H9 (cell line): ENCODE measurements at regions not wholly inside any gene's neighbourhood (a gene's known extent, or its start where the extent isn't known, plus 50 kb on each side); places are given as distances from the start of the nearest gene placed in this dataset.

Experiments
- DNase-seq: peaks from one replicate; pipeline ENCODE4 v3.0.0-alpha.2; 2017
- H2AFZ ChIP-seq: one replicate; pipeline ENCODE4 v1.6.1; 2013; ENCODE audit warnings: mild to moderate bottlenecking, low read length, control low read depth, moderate library complexity
- H2AK5ac ChIP-seq: 2 replicates; pipeline ENCODE4 v1.6.1; 2013; ENCODE audit warnings: low read length, control low read depth, mixed read lengths; ENCODE audit not compliant: insufficient read length
- H2BK120ac ChIP-seq: one replicate; pipeline ENCODE4 v1.6.1; 2013; ENCODE audit warnings: low read depth, mild to moderate bottlenecking, low read length, control low read depth, inconsistent platforms; ENCODE audit not compliant: poor library complexity, severe bottlenecking
- H2BK12ac ChIP-seq: 2 replicates; pipeline ENCODE4 v1.6.1; 2013; ENCODE audit warnings: low read length, control low read depth, mixed read lengths, low read depth; ENCODE audit not compliant: insufficient read length
- H2BK15ac ChIP-seq: 2 replicates; pipeline ENCODE4 v1.6.1; 2013; ENCODE audit warnings: low read depth, low read length, control low read depth
- H2BK20ac ChIP-seq: one replicate; pipeline ENCODE4 v1.6.1; 2013; ENCODE audit warnings: low read depth, mild to moderate bottlenecking, low read length, control low read depth, inconsistent platforms; ENCODE audit not compliant: poor library complexity, severe bottlenecking
- H2BK5ac ChIP-seq: 2 replicates; pipeline ENCODE4 v1.6.1; 2013; ENCODE audit warnings: low read length, control low read depth, mixed read lengths; ENCODE audit not compliant: insufficient read length
- H3K14ac ChIP-seq: 2 replicates; pipeline ENCODE4 v1.6.1; 2013; ENCODE audit warnings: low read length, control low read depth; ENCODE audit not compliant: insufficient read depth
- H3K18ac ChIP-seq: 2 replicates; pipeline ENCODE4 v1.6.1; 2013; ENCODE audit warnings: low read depth, mild to moderate bottlenecking, mixed read lengths, low read length, control low read depth; ENCODE audit not compliant: insufficient read length
- H3K23ac ChIP-seq: 2 replicates; pipeline ENCODE4 v1.6.1; 2013; ENCODE audit warnings: low read length, control low read depth, mixed read lengths, low read depth; ENCODE audit not compliant: insufficient read length
- H3K23me2 ChIP-seq: 2 replicates; pipeline ENCODE4 v1.6.1; 2013; ENCODE audit warnings: low read depth, mild to moderate bottlenecking, mixed read lengths, low read length, control low read depth; ENCODE audit not compliant: insufficient read length, poor library complexity, severe bottlenecking
- H3K27ac ChIP-seq: 2 replicates; pipeline ENCODE4 v1.5.1; 2013; ENCODE audit warnings: low read length, control low read depth, mixed read lengths, low read depth; ENCODE audit not compliant: insufficient read length
- H3K27me3 ChIP-seq: 2 replicates; pipeline ENCODE4 v1.6.1; 2013; ENCODE audit warnings: low read length, control low read depth, inconsistent platforms; ENCODE audit not compliant: insufficient read depth
- H3K4ac ChIP-seq: 2 replicates; pipeline ENCODE4 v1.6.1; 2013; ENCODE audit warnings: low read depth, mild to moderate bottlenecking, control low read depth, inconsistent platforms, low read length, moderate library complexity
- H3K4me1 ChIP-seq: 2 replicates; pipeline ENCODE4 v1.6.1; 2013; ENCODE audit warnings: low read length, control low read depth, inconsistent platforms; ENCODE audit not compliant: insufficient read depth
- H3K4me2 ChIP-seq: 2 replicates; pipeline ENCODE4 v1.6.1; 2013; ENCODE audit warnings: low read length, control low read depth, mixed read lengths; ENCODE audit not compliant: insufficient read length, insufficient read depth
- H3K56ac ChIP-seq: 2 replicates; pipeline ENCODE4 v1.6.1; 2013; ENCODE audit warnings: low read depth, mild to moderate bottlenecking, mixed read lengths, low read length, control low read depth; ENCODE audit not compliant: insufficient read length
- H3K79me1 ChIP-seq: 2 replicates; pipeline ENCODE4 v1.6.1; 2013; ENCODE audit warnings: low read depth, mild to moderate bottlenecking, moderate library complexity, low read length, control low read depth, inconsistent platforms; ENCODE audit not compliant: insufficient read depth, poor library complexity, severe bottlenecking
- H3K79me2 ChIP-seq: 2 replicates; pipeline ENCODE4 v1.6.1; 2013; ENCODE audit warnings: low read length, control low read depth, inconsistent platforms; ENCODE audit not compliant: insufficient read depth
- H3K9ac ChIP-seq: 2 replicates; pipeline ENCODE4 v1.6.1; 2013; ENCODE audit warnings: low read length, control low read depth, mixed read lengths; ENCODE audit not compliant: insufficient read length; ENCODE audit errors: extremely low read depth
- H3K9me3 ChIP-seq: one replicate; pipeline ENCODE4 v1.6.1; 2013; ENCODE audit warnings: low read depth, low read length, inconsistent platforms; ENCODE audit not compliant: control insufficient read depth
- H3T11ph ChIP-seq: one replicate; pipeline ENCODE4 v1.6.1; 2013; ENCODE audit warnings: mild to moderate bottlenecking, low read length, control low read depth, inconsistent platforms
- H4K20me1 ChIP-seq: one replicate; pipeline ENCODE4 v1.6.1; 2013; ENCODE audit not compliant: control insufficient read depth, insufficient read length, insufficient read depth
- H4K5ac ChIP-seq: 2 replicates; pipeline ENCODE4 v1.6.1; 2013; ENCODE audit warnings: low read depth, mild to moderate bottlenecking, mixed read lengths, low read length, control low read depth; ENCODE audit not compliant: insufficient read length
- H4K8ac ChIP-seq: replicated peaks from 2 replicates; pipeline ENCODE4 v1.6.1; 2013; ENCODE audit warnings: low read length, control low read depth, mixed read lengths, low read depth; ENCODE audit not compliant: insufficient read length
- H4K91ac ChIP-seq: 2 replicates; pipeline ENCODE4 v1.6.1; 2013; ENCODE audit warnings: low read depth, mild to moderate bottlenecking, moderate library complexity, mixed read lengths, low read length, control low read depth; ENCODE audit not compliant: insufficient read length
- H3K27ac Mint-ChIP-seq, 3 experiments: 2 replicates in 2 of 3; 3 replicates in 1 of 3; pipeline ENCODE4 v1.8.0; 2020 to 2021; ENCODE audit warnings: mixed read lengths in 3 of 3, mild to moderate bottlenecking in 1 of 3, moderate library complexity in 1 of 3
- H3K27me3 Mint-ChIP-seq: 2 replicates; pipeline ENCODE4 v1.8.0; 2021; ENCODE audit warnings: low read depth, mild to moderate bottlenecking, moderate library complexity, mixed read lengths
- H3K36me3 Mint-ChIP-seq, 3 experiments: 2 replicates in 2 of 3; 3 replicates in 1 of 3; pipeline ENCODE4 v1.8.0; 2020 to 2021; ENCODE audit warnings: low read depth in 3 of 3, mixed read lengths in 3 of 3; ENCODE audit not compliant: insufficient read depth in 1 of 3
- H3K4me1 Mint-ChIP-seq, 2 experiments: 2 replicates each; pipeline ENCODE4 v1.8.0; 2020; ENCODE audit warnings: mixed read lengths in 2 of 2
- H3K4me3 Mint-ChIP-seq, 2 experiments: 2 replicates in 1 of 2; 3 replicates in 1 of 2; pipeline ENCODE4 v1.8.0; 2020 to 2021; ENCODE audit warnings: mild to moderate bottlenecking in 2 of 2, mixed read lengths in 2 of 2, moderate library complexity in 1 of 2
- H3K9me3 Mint-ChIP-seq, 2 experiments: 2 replicates in 1 of 2; 3 replicates in 1 of 2; pipeline ENCODE4 v1.8.0; 2020; ENCODE audit warnings: mild to moderate bottlenecking in 2 of 2, mixed read lengths in 2 of 2, moderate library complexity in 1 of 2
- WGBS: extraction: QIAGEN DNeasy Blood & Tissue Kit; methylation state at CpG from one replicate; pipeline ENCODE4 v1.1.7; 2013; ENCODE audit warnings: missing lambda C conversion rate, low lambda C conversion rate, mixed read lengths; ENCODE audit not compliant: insufficient read length; ENCODE audit errors: extremely low coverage; 5-methylcytosine and 5-hydroxymethylcytosine counted together
- TF ChIP-seq, protein P1 (sequence below): fragments of 200-600 bp; sonication (generic); conservative IDR thresholded peaks from 3 replicates; pipeline ENCODE4 v1.8.0; 2021; ENCODE audit warnings: antibody characterized with exemption, mild to moderate bottlenecking

DNA sequence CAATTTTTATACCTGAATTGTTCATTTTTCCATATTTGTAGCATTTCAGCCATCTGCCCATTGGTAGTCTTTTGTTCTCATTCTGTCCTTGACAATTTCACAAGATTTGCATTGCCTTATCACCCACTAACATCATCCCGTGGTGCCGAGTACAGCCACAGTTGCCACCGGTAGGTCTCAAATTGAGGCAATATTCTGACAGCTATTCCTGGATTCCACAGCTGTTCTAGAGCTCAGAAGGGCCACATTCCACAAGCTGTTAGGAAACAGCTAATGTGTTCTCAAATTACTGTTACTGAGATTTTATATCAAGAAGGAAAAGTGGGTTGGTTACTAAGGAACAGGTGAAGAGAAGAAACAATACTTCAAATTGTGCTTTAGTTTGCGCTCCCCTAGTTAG lies 178.8 kb downstream of the RPRM start:
- Histone ChIP-seq H2BK5ac (no peak overlapping the region), H3K4me1 (no peaks in the 10 kb centered on the region; the same call in 1 of the 2 replicates), H4K20me1 (no peaks in the 10 kb centered on the region), H3K79me1 (no peaks in the 10 kb centered on the region), H4K91ac (no peak overlapping the region), H3K9me3 (no peaks in the 10 kb centered on the region), H3K4ac (no peak overlapping the region), H2AFZ (no peak overlapping the region), H3T11ph (no peak overlapping the region), H4K5ac (no peak overlapping the region), H3K27me3 (no peaks in the 10 kb centered on the region), H2AK5ac (peak overlapping the region; percentile 65), H3K4me2 (no peak overlapping the region), H2BK12ac (no peak overlapping the region), H3K23me2 (no peaks in the 10 kb centered on the region), H4K8ac (no peak overlapping the region), H3K56ac (no peak overlapping the region), H2BK15ac (no peak overlapping the region), H3K14ac (no peak overlapping the region), H3K27ac (no peak overlapping the region), H3K79me2 (no peaks in the 10 kb centered on the region), H2BK120ac (no peak overlapping the region), H3K9ac (no peak overlapping the region), H3K18ac (no peak overlapping the region), H2BK20ac (no peak overlapping the region), H3K23ac (no peak overlapping the region)
- WGBS, result no CpG with 5 or more reads among the region's 4 CpGs
- Mint-ChIP-seq H3K36me3 (no peaks in the 10 kb centered on the region), H3K4me3 (no peak overlapping the region), H3K4me1 (peaks cover 15 to 16% of the 10 kb centered on the region in 2 experiments), H3K27ac (no peak overlapping the region), H3K27me3 (no peaks in the 10 kb centered on the region), H3K9me3 (no peaks in the 10 kb centered on the region)
- DNase-seq, result no peak
- TF ChIP-seq, protein P1, sequence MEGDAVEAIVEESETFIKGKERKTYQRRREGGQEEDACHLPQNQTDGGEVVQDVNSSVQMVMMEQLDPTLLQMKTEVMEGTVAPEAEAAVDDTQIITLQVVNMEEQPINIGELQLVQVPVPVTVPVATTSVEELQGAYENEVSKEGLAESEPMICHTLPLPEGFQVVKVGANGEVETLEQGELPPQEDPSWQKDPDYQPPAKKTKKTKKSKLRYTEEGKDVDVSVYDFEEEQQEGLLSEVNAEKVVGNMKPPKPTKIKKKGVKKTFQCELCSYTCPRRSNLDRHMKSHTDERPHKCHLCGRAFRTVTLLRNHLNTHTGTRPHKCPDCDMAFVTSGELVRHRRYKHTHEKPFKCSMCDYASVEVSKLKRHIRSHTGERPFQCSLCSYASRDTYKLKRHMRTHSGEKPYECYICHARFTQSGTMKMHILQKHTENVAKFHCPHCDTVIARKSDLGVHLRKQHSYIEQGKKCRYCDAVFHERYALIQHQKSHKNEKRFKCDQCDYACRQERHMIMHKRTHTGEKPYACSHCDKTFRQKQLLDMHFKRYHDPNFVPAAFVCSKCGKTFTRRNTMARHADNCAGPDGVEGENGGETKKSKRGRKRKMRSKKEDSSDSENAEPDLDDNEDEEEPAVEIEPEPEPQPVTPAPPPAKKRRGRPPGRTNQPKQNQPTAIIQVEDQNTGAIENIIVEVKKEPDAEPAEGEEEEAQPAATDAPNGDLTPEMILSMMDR, result no peak
